ENCODE measurements at regions not wholly inside any gene's neighbourhood (a gene's known extent, or its start where the extent isn't known, plus 50 kb on each side); places are given as distances from the start of the nearest gene placed in this dataset.

DNA sequence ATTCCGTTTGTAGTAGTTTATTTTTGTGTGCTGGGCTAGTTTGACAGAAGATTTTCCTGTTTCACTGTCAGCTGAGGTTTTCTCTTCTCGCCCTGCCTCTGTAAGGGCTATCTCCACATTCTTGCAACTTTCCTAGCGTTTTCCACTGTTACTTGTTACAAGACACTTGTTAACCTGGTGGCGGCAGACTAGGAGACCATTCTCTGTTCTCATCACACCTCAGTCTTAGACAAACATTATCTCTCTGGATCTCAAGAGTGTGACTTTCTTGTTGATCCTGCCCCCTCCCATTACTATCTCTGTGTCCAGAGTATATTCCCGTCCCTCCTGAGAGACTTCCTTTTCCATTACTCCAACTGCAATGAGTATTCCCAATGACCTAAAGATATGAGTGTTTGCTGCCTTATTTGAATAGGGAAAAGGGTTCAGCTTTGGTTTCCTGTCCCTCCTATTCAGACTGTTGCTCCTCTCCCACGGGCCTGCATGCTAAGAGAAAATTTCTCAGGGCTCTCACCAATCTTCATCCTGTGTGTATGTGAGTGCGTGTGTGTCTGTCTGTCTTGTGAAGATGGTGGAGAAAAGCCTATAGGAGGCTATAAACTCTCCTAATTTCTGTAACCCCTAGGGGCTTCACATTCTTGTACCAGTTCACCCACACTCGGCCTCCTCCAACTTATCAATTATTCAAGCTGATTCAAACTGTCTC, 722.4 kb upstream of the POT1 start:
- Histone ChIP-seq H3K9me3 (replicated peaks) (no peaks in the 10 kb centered on the region), H3K27me3 (ENCODE audit: low read depth) (no peaks in the 10 kb centered on the region), H3K36me3 (no peaks in the 10 kb centered on the region), H3K4me1 (no peaks in the 10 kb centered on the region), H3K4me3 (no peak overlapping the region), H3K27ac (replicated peaks) (no peak overlapping the region)
- TF ChIP-seq, protein P1, sequence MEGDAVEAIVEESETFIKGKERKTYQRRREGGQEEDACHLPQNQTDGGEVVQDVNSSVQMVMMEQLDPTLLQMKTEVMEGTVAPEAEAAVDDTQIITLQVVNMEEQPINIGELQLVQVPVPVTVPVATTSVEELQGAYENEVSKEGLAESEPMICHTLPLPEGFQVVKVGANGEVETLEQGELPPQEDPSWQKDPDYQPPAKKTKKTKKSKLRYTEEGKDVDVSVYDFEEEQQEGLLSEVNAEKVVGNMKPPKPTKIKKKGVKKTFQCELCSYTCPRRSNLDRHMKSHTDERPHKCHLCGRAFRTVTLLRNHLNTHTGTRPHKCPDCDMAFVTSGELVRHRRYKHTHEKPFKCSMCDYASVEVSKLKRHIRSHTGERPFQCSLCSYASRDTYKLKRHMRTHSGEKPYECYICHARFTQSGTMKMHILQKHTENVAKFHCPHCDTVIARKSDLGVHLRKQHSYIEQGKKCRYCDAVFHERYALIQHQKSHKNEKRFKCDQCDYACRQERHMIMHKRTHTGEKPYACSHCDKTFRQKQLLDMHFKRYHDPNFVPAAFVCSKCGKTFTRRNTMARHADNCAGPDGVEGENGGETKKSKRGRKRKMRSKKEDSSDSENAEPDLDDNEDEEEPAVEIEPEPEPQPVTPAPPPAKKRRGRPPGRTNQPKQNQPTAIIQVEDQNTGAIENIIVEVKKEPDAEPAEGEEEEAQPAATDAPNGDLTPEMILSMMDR (IDR thresholded peaks at IDR 0.05; ENCODE audit: borderline replicate concordance), result no peak
- intact Hi-C loops (cut with micrococcal nuclease), result no loop called here
- no peak for DNase-seq

DNA sequence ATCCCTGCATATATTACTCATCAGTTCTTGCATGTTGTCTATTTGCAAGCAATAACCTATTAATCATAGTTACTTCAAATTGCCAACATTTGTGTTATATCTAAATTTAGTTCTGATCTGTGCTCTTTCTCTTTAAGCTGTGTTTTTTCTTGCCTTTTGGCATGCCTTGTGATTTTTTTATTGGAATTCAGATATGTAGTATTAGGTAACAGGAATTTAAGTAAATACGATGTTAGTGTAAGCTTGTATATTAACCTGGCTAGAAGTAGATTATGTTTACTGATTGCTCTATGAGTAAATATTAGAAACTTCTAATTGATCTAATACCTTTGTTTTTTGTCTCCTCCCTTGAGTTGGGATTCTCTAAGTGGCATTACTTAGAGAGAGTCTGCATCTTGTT, 718.9 kb upstream of the POT1 start:
- TF ChIP-seq, protein P1 (IDR thresholded peaks at IDR 0.05; ENCODE audit: borderline replicate concordance), result no peak
- DNase-seq, result no peak
- Histone ChIP-seq H3K4me3 (no peak overlapping the region), H3K27ac (replicated peaks) (no peak overlapping the region), H3K4me1 (no peaks in the 10 kb centered on the region), H3K36me3 (no peaks in the 10 kb centered on the region), H3K27me3 (ENCODE audit: low read depth) (no peaks in the 10 kb centered on the region), H3K9me3 (replicated peaks) (no peaks in the 10 kb centered on the region)
- intact Hi-C loops (cut with micrococcal nuclease), result no loop called here

DNA sequence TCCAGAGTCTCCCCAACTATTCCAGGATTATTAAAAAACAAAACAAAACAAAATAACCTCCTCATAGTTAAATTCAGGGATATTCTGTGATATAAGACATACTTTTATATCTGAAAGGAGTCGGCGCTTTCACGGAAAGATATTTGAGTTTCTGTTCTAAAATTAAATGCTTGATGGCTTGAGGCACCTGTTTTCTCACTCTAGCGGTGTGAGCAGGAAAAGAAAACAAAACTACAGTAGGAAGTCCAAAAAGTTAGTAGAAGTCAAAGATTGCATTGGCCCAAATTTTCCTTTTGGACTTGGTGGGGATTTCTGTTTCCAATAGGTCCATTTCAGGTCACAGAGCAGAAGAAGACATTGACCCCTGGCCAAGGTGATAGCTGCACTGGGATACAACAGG, 716.1 kb upstream of the POT1 start:
- Histone ChIP-seq H3K4me1 (no peaks in the 10 kb centered on the region), H3K4me3 (no peak overlapping the region), H3K36me3 (no peaks in the 10 kb centered on the region), H3K27ac (replicated peaks) (no peak overlapping the region), H3K9me3 (replicated peaks) (no peaks in the 10 kb centered on the region), H3K27me3 (ENCODE audit: low read depth) (no peaks in the 10 kb centered on the region)
- no peak for DNase-seq
- TF ChIP-seq, protein P1 (IDR thresholded peaks at IDR 0.05; ENCODE audit: borderline replicate concordance), result no peak
- intact Hi-C loops (cut with micrococcal nuclease), result no loop called here

DNA sequence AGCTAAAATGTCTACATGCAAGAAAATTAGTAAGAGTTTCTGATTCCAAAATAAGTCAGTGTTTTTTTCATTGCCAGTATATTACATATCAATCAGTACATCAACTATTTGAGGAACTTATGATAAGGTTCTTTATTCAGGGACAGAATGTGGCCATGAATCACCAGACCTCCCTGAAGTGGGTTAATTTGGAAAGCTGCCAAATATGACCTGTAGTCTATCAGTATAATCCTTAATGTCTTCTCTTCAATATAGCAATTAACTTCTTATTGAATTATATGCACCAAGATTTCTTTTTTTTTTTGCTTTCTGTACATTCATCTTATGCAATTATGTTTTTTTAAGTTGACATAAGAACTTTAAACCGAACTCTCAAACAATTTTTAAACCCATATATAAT, 714.5 kb upstream of the POT1 start:
- Histone ChIP-seq H3K9me3 (replicated peaks) (no peaks in the 10 kb centered on the region), H3K4me1 (no peaks in the 10 kb centered on the region), H3K4me3 (no peak overlapping the region), H3K36me3 (no peaks in the 10 kb centered on the region), H3K27ac (replicated peaks) (no peak overlapping the region), H3K27me3 (ENCODE audit: low read depth) (no peaks in the 10 kb centered on the region)
- no peak for DNase-seq
- intact Hi-C loops (cut with micrococcal nuclease), result no loop called here
- TF ChIP-seq, protein P1 (IDR thresholded peaks at IDR 0.05; ENCODE audit: borderline replicate concordance), result no peak

DNA sequence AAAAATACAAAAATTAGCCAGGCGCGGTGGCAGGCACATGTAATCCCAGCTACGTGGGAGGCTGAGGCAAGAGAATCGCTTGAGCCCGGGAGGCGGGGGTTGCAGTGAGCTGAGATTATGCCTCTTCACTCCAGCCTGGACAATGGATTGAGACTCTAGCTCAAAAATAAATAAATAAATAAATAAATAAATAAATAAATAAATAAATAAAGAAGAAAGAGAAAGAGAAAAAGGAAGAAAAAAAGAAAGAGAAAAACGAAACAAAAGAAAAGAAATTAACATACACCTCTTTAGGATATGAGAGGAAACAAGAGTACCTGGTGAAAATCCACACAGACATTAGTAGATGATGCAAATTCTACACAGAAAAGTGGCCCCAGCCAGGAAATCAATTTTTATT, 713.7 kb upstream of the POT1 start:
- no peak for DNase-seq
- Histone ChIP-seq H3K36me3 (no peaks in the 10 kb centered on the region), H3K27me3 (ENCODE audit: low read depth) (no peaks in the 10 kb centered on the region), H3K4me1 (no peaks in the 10 kb centered on the region), H3K9me3 (replicated peaks) (no peaks in the 10 kb centered on the region), H3K4me3 (no peak overlapping the region), H3K27ac (replicated peaks) (no peak overlapping the region)
- TF ChIP-seq, protein P1 (IDR thresholded peaks at IDR 0.05; ENCODE audit: borderline replicate concordance), result no peak
- intact Hi-C loops (cut with micrococcal nuclease), result no loop called here
